HG03108 (cell line): ENCODE measurements at regions not wholly inside any gene's neighbourhood (a gene's known extent, or its start where the extent isn't known, plus 50 kb on each side); places are given as distances from the start of the nearest gene placed in this dataset.
"Not testable (repeated sequence)": the region's sequence is repeated elsewhere in the genome, so short reads cannot be mapped to it uniquely, and the experiment has no call there.

ENCODE experiments used
- ATAC-seq: cut with Tn5 transposase; IDR thresholded peaks from one replicate; pipeline ENCODE4 v1.9.1; 2021; ENCODE audit warnings: moderate library complexity; ENCODE audit not compliant: unreplicated experiment

DNA sequence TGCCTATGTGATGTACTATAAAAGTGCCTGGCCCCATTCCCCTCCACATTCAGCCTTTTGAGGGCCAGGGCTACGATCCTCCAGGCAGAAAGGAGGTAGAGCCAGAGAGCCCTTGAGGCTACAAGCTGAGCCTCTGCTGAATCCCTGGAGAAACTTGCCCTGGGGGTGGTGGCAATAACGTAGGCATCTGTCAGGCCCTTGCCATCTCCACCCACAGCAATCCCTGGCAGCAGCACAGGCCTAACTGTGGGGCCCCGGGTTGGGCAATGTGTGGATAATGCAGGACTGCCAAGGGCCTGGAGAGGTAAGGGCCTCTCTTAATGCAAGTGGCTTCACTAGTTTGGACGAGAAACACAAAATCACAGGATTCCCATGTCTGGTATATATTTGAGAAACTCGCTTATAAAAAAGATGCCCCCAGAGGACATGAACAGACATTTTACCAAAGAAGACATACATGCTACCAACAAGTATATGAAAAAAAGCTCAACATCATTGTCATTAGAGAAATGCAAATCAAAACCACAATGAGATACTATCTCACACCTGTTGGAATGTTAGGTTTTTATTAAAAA, 99.0 kb downstream of the QRSL1 start:
- no peak for ATAC-seq

DNA sequence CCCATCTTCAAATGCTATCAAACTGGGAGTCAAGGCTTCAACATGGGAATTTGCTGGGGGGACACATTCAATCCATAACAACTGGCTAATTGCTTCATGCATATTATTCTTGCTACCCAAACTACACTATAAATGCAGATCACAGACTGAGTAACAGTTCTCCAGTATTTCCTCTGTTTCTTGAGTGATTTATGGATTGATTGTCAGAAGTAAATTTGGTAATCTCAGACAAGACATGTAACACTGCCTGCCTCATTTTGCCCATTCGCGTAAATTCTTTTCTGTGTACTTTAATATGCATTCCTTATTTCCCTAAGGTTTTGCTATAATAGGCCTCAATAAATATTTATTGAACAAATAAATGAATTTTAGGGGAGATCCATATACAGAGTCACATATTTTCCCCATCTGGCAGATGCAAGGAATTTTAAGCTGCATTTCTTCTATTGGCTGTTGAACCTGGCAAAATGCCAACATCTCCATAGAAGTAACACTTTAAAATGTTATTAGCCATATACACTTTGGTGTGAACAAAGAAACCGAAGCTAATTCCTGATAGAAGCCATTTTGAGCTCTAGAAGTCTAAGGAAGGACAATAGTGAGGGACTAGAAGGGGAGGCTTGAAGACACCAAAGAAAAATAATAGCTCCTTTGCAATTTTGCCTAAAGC, 98.2 kb downstream of the QRSL1 start:
- no peak for ATAC-seq

DNA sequence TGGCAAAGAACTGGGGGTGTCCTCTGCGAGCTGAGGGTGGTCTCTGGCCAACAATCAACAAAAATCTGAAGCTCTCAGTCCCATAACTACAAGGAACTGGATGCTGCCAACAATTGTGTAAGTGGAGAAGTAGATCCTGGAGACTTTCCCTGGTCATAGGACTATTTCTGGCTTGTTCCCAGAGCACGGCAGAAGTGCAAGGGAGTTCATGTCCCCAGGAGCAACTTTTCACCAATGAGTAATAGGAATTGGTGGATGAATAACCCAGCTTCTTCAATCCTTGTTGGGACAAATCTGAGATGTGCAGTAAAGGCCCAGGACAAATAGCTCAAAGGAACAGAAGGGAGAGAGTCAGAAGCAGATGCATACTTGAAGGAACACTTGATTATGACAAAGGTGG, 95.5 kb downstream of the QRSL1 start:
- no peak for ATAC-seq

DNA sequence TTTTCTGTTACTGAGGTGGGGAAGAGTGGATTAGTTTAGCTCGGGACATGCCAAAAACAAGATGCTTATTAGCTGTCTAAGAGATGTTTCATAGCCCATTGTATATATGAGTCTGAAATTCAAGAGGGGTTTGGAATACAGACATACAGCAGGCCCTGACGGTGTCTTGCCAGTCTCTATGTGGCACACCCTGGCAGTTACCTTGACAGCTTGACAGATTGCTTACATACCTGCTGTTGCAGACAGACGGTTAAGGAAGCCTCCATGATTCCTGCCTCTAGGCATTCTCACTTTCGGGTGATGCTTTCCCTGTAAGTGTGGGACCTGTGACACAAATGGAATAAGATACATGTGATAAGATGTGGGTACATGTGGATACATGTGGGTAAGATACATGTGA, 95.0 kb downstream of the QRSL1 start:
- ATAC-seq = no peak

DNA sequence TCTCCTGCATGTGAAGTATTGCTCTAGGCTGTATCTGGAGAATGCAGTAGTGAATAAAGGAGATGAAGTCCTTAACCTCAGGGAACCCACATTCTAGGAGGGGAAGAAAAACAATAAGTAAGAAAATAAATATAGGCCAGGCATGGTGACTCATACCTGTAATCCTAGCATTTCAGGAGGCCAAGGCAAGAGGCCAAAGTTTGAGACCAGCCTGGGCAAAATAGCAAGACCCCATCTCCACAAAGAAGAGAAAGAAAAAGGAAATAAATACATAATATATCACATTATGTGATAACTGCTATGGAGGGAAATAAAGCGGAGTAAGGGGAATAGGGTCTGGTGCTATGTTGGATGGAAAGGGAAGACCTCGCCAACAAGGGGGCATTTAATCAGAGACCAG, 94.0 kb downstream of the QRSL1 start:
- ATAC-seq = not testable (repeated sequence)

DNA sequence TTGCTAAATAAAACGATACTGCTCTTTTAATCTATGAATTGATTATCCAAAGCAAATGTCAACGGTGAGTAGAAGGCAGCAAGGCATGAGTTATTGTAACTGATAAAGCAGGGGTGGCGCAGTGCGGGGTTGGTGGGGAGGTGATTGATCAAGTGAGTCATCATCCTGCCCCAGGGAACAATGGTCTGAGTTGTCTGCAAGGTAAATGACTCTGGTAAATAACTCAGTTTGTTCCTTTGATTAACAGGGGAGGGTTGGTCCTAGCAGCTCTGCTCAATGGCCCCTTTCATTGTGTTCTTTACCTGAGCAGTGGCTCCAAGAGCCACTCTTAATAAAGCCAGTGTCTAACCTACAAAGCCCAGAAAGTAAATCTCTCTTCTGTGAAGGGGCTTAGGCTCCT, 91.8 kb downstream of the QRSL1 start:
- not testable (repeated sequence) for ATAC-seq
